PFSK-1 (cell line): ENCODE measurements at regions not wholly inside any gene's neighbourhood (a gene's known extent, or its start where the extent isn't known, plus 50 kb on each side); places are given as distances from the start of the nearest gene placed in this dataset.

Source experiments
- FOXP2 ChIP-seq: optimal IDR thresholded peaks from 2 replicates; pipeline ENCODE3; 2011; ENCODE audit warnings: borderline replicate concordance, control low read depth, inconsistent platforms; ENCODE audit not compliant: insufficient read depth; ENCODE audit errors: extremely low read length, extremely low read depth
- POLR2AphosphoS5 ChIP-seq: IDR thresholded peaks from 2 replicates; pipeline ENCODE4 v1.6.1; 2012; ENCODE audit warnings: low read depth, mild to moderate bottlenecking, control low read depth, low read length, moderate library complexity
- REST ChIP-seq, 2 experiments: IDR thresholded peaks; 2 replicates each; pipeline versions ENCODE4 v1.6.1 to v1.8.0; 2011 to 2012; ENCODE audit warnings: low read depth in 2 of 2, low read length in 2 of 2, control low read depth in 1 of 2, inconsistent platforms in 1 of 2, mild to moderate bottlenecking in 1 of 2, moderate library complexity in 1 of 2; ENCODE audit not compliant: insufficient read depth in 1 of 2
- SIN3A ChIP-seq: IDR thresholded peaks from 2 replicates; pipeline ENCODE4 v1.6.1; 2012; ENCODE audit warnings: mild to moderate bottlenecking, low read length, moderate library complexity, borderline replicate concordance; ENCODE audit not compliant: insufficient read depth
- TAF1 ChIP-seq: IDR thresholded peaks from 2 replicates; pipeline ENCODE4 v1.6.1; 2012; ENCODE audit warnings: low read length, control low read depth, borderline replicate concordance; ENCODE audit not compliant: insufficient read depth

DNA sequence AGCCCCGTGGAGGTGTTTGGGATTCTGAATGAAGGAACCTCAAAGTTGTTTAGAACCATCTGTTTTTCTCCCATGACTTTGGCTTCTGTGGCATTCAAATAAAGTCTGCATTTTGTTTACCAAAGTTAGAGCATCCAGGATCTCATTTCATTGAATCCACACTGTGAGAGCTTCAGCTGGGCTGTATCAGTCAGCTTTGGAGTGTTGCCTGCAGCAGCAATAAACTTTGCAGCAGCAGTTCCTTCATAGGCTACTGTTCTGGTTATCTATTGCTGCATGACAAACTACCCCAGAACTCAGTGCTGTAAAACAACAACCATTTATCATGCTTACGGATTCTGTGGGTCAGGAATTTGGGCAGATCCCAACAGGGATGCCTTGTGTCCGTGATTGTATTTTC lies 1575.2 kb upstream of the LRRTM3 start:
- TF ChIP-seq POLR2AphosphoS5 (no peak), SIN3A (no peak), REST (IDR thresholded peaks at IDR 0.05; ENCODE audit: insufficient read depth in 1 of 2, low read depth in 2 of 2, low read length in 2 of 2) (no peak), FOXP2 (no peak), TAF1 (no peak)
